ENCODE measurements at regions not wholly inside any gene's neighbourhood (a gene's known extent, or its start where the extent isn't known, plus 50 kb on each side); places are given as distances from the start of the nearest gene placed in this dataset.

DNA sequence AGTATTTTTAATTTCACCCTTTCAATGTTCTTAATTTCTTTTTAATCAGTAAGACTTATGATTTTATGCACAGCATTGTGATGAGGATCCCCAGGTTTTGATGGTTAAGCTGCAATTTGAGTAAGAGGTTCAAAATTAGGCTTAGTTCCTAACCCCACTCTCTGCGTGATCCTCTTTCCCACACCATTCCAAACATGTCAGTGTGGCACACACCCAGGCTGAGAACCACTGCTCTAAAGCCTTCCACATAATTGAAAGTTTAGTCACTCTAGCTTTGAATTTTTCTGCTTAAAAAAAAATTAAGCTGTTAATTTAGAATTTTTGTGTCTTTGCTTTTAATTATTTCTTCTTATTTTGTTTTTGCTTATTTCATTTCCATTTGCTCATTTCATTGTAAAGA lies 68.8 kb upstream of the SLC7A11 start:
- no peak for TF ChIP-seq YY1 (IDR thresholded peaks at IDR 0.05; ENCODE audit: insufficient read depth, insufficient read length)
- no peak for TF ChIP-seq ZNF274 (IDR thresholded peaks at IDR 0.05; ENCODE audit: low read depth, low read length)
- TF ChIP-seq SUZ12 (IDR thresholded peaks at IDR 0.05; ENCODE audit: extremely low read depth, insufficient read depth, insufficient read length) = no peak
